Keratinocyte (primary cell): ENCODE measurements at regions not wholly inside any gene's neighbourhood (a gene's known extent, or its start where the extent isn't known, plus 50 kb on each side); places are given as distances from the start of the nearest gene placed in this dataset.

Source experiments
- CTCF ChIP-seq, 3 experiments: IDR thresholded peaks in 1 of 3; conservative IDR thresholded peaks in 1 of 3; optimal IDR thresholded peaks in 1 of 3; 2 replicates in 2 of 3; 3 replicates in 1 of 3; pipeline versions ENCODE3 to v1.5.1; 2011; ENCODE audit warnings: low read length in 3 of 3, mild to moderate bottlenecking in 3 of 3, moderate library complexity in 2 of 3, control low read depth in 1 of 3, inconsistent platforms in 1 of 3; ENCODE audit not compliant: insufficient read depth in 2 of 3; ENCODE audit errors: extremely low read depth in 1 of 3
- EZH2 ChIP-seq: IDR thresholded peaks from one replicate; pipeline ENCODE4 v1.6.1; 2012; ENCODE audit warnings: inconsistent platforms, mild to moderate bottlenecking, low read length, moderate library complexity

- TF ChIP-seq CTCF (optimal IDR thresholded peaks at IDR 0.05 in 1 of 3, IDR thresholded peaks at IDR 0.05 in 1 of 3, conservative IDR thresholded peaks at IDR 0.05 in 1 of 3; ENCODE audit: extremely low read depth in 1 of 3, insufficient read depth in 2 of 3, low read length in 3 of 3): no peak
- TF ChIP-seq EZH2: no peak
These were observed 108.1 kb downstream of the RBM43 start for GRCh38 chr2:151153601-151154000.
